Mucosa of descending colon (tissue), 3 donors: ENCODE measurements at regions not wholly inside any gene's neighbourhood (a gene's known extent, or its start where the extent isn't known, plus 50 kb on each side); places are given as distances from the start of the nearest gene placed in this dataset.

Source experiments
- ATAC-seq: fragments of 200-7000 bp; cut with Tn5 transposase; one replicate; pipeline ENCODE4 v1.9.1; 2020; ENCODE audit warnings: mild to moderate bottlenecking, moderate library complexity
- DNase-seq, 3 donors: peaks; one replicate each; pipeline ENCODE4 v3.0.0-alpha.2; 2020
- H3K36me3 ChIP-seq: fragments of 200-600 bp; one replicate; pipeline ENCODE4 v1.8.0; 2021; ENCODE audit warnings: low read depth, mild to moderate bottlenecking
- H3K4me1 ChIP-seq: fragments of 200-600 bp; one replicate; pipeline ENCODE4 v1.8.0; 2021; ENCODE audit warnings: low read depth, mild to moderate bottlenecking
- H3K4me3 ChIP-seq: fragments of 200-600 bp; one replicate; pipeline ENCODE4 v1.8.0; 2021; ENCODE audit warnings: mild to moderate bottlenecking
- H3K9me3 ChIP-seq: fragments of 200-600 bp; one replicate; pipeline ENCODE4 v1.8.0; 2021; ENCODE audit warnings: mild to moderate bottlenecking
- CTCF ChIP-seq: fragments of 200-600 bp; IDR thresholded peaks from one replicate; pipeline ENCODE4 v1.8.0; 2022; ENCODE audit warnings: antibody characterized with exemption, mild to moderate bottlenecking
- intact Hi-C, 2 donors: fragments of 100-400 bp; cut with DNase I in 1 of 2; cut with micrococcal nuclease in 1 of 2; formaldehyde crosslinking; loops; one replicate each; pipeline versions ENCODE4 v1.11.0 to v1.11.1; 2022; cut with DNase I, micrococcal nuclease
- donor health status: DM: no; HTN: no; CAD: no; lungs with moderate emphysema.
- donor health status: DM: no; HTN: no; CAD: no.
- donor health status: DM: no; HTN: yes; CAD: no.

GRCh38 chr13:73496711-73497110 lies 437.9 kb downstream of the KLF5 start:
- intact Hi-C loops = no loop called here

GRCh38 chr13:73492811-73493210 lies 434.0 kb downstream of the KLF5 start:
- no peak for DNase-seq
- intact Hi-C loops = no loop called here
- peaks cover 8% of the 10 kb centered on the region for H3K9me3 ChIP-seq

More at GRCh38 chr13:73496711-73497110, 437.9 kb downstream of the KLF5 start:
- Histone ChIP-seq H3K9me3 (no peaks in the 10 kb centered on the region), H3K4me3 (no peak overlapping the region), H3K4me1 (no peaks in the 10 kb centered on the region), H3K36me3 (no peaks in the 10 kb centered on the region)
- ATAC-seq = no peak
- TF ChIP-seq CTCF = no peak
- DNase-seq = no peak

GRCh38 chr13:73482556-73482955 lies 423.8 kb downstream of the KLF5 start:
- intact Hi-C loops = no loop called here
- Histone ChIP-seq H3K9me3 (no peaks in the 10 kb centered on the region), H3K4me1 (no peaks in the 10 kb centered on the region), H3K4me3 (no peak overlapping the region), H3K36me3 (no peaks in the 10 kb centered on the region)
- DNase-seq (no peak), ATAC-seq (no peak)
- TF ChIP-seq CTCF = no peak

More at GRCh38 chr13:73492811-73493210, 434.0 kb downstream of the KLF5 start:
- no peaks in the 10 kb centered on the region for H3K4me1 ChIP-seq
- TF ChIP-seq CTCF = no peak
- H3K36me3 ChIP-seq = no peaks in the 10 kb centered on the region
- no peak overlapping the region for H3K4me3 ChIP-seq
- no peak for ATAC-seq

GRCh38 chr13:73481886-73482445 lies 423.2 kb downstream of the KLF5 start:
- DNase-seq (no peak), ATAC-seq (no peak)
- intact Hi-C loops = no loop called here
- TF ChIP-seq CTCF = no peak
- H3K36me3 ChIP-seq = no peaks in the 10 kb centered on the region
- no peaks in the 10 kb centered on the region for H3K9me3 ChIP-seq
- no peaks in the 10 kb centered on the region for H3K4me1 ChIP-seq
- H3K4me3 ChIP-seq = no peak overlapping the region

DNA sequence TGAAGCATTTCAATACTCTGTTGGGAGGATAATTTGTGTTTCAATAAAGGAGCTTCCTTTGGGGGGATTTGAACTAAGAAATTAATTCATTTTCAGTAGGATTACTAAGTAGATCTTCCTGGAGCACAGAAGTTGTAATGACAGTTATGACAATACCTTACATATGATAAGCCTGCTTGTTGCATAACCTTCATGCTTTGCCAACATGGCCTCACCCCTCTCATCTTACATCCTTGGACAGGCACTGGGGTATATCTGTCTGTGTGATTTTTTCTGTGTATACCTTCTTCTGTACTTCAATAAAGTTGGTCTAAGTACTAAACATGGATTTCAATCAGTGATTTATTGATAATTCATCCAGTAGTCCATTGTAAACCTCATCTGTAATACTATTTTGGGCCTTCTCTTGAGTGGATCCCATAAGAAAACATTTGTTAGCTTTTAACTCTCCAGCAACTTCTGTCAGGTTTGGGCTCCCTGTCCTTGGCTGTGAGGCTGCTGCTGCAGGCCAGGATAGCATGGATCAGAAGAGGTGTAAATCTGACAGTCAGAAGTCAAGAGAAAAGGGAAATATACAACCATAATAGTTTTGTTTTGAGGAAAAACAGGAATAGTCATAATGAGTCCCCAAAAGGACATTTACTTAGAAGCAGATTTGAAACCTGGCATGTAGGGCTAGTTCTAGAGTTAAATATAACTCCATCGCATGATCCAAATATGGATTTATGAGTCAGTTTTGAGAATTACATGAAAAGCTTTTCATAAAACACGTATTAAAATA lies 422.2 kb downstream of the KLF5 start:
- no peak for ATAC-seq
- no peak for DNase-seq
- no peak for TF ChIP-seq CTCF
- intact Hi-C loops = no loop called here
- Histone ChIP-seq H3K9me3 (no peaks in the 10 kb centered on the region), H3K4me3 (no peak overlapping the region), H3K36me3 (no peaks in the 10 kb centered on the region), H3K4me1 (no peaks in the 10 kb centered on the region)
